ENCODE measurements at regions not wholly inside any gene's neighbourhood (a gene's known extent, or its start where the extent isn't known, plus 50 kb on each side); places are given as distances from the start of the nearest gene placed in this dataset.
"Not testable (repeated sequence)": the region's sequence is repeated elsewhere in the genome, so short reads cannot be mapped to it uniquely, and the experiment has no call there.

- DNase-seq: no peak
These were observed 500.3 kb upstream of the ADGRB3 start for GRCh38 chr6:68134796-68135195.

- no peak for DNase-seq
These were observed 506.9 kb upstream of the ADGRB3 start for GRCh38 chr6:68128211-68128610.

- no peak for DNase-seq
These were observed 508.0 kb upstream of the ADGRB3 start for GRCh38 chr6:68127074-68127473.

- peak; percentile 1 for DNase-seq
These were observed 508.9 kb upstream of the ADGRB3 start for GRCh38 chr6:68126089-68126749.

GRCh38 chr6:68122975-68123374 is 512.1 kb upstream of the ADGRB3 start:
- not testable (repeated sequence) for DNase-seq

- no peak for DNase-seq
These were observed 513.0 kb upstream of the ADGRB3 start for GRCh38 chr6:68122032-68122431.

- DNase-seq: not testable (repeated sequence)
These were observed 514.1 kb upstream of the ADGRB3 start for GRCh38 chr6:68120954-68121353.

GRCh38 chr6:68114463-68115047 is 520.5 kb upstream of the ADGRB3 start:
- DNase-seq: no peak

GRCh38 chr6:68108233-68108835 is 526.7 kb upstream of the ADGRB3 start:
- DNase-seq: no peak

- DNase-seq: no peak
These were observed 541.0 kb upstream of the ADGRB3 start for GRCh38 chr6:68094070-68094469.

GRCh38 chr6:68087399-68088133 is 547.5 kb upstream of the ADGRB3 start:
- DNase-seq: no peak

GRCh38 chr6:68086199-68086598 is 548.9 kb upstream of the ADGRB3 start:
- no peak for DNase-seq

- DNase-seq: not testable (repeated sequence)
These were observed 549.5 kb upstream of the ADGRB3 start for GRCh38 chr6:68085599-68085998.

- DNase-seq: no peak
These were observed 553.0 kb upstream of the ADGRB3 start for GRCh38 chr6:68082086-68082485.

- no peak for DNase-seq
These were observed 555.0 kb upstream of the ADGRB3 start for GRCh38 chr6:68080074-68080473.

GRCh38 chr6:68077661-68078060 is 557.4 kb upstream of the ADGRB3 start:
- DNase-seq: no peak

GRCh38 chr6:68071740-68072139 is 563.3 kb upstream of the ADGRB3 start:
- no peak for DNase-seq

- DNase-seq: no peak
These were observed 565.0 kb upstream of the ADGRB3 start for GRCh38 chr6:68069921-68070710.

- no peak for DNase-seq
These were observed 575.2 kb upstream of the ADGRB3 start for GRCh38 chr6:68059899-68060298.

GRCh38 chr6:68059261-68059660 is 575.8 kb upstream of the ADGRB3 start:
- no peak for DNase-seq

- not testable (repeated sequence) for DNase-seq
These were observed 578.5 kb upstream of the ADGRB3 start for GRCh38 chr6:68056596-68056995.

- DNase-seq: no peak
These were observed 580.3 kb upstream of the ADGRB3 start for GRCh38 chr6:68054756-68055155.

- DNase-seq: no peak
These were observed 581.2 kb upstream of the ADGRB3 start for GRCh38 chr6:68053805-68054373.
